ENCODE measurements at regions not wholly inside any gene's neighbourhood (a gene's known extent, or its start where the extent isn't known, plus 50 kb on each side); places are given as distances from the start of the nearest gene placed in this dataset.
"Not testable (repeated sequence)": the region's sequence is repeated elsewhere in the genome, so short reads cannot be mapped to it uniquely, and the experiment has no call there.

DNA sequence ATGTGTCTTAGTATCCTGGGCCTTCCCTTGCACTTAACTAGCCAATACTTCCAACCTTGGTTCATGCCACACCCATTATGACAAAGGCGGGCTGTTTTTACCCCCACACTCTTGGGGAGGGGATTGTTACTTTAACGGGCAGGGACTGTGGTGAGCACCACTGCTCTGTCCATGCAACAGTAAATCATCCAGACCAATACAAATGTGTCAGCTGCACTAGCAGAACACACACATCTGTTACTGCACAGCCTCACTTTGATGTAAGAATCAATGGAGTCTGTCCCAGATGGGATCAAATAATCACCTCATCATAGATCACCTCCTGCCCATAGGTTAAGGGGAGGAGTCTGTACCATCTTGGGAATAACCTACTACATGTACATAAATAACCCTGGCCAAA is 58.1 kb downstream of the NPAP1 start:
- no peak for DNase-seq

- no peak for DNase-seq
Observed at GRCh38 chr15:24734396-24734795, 58.8 kb downstream of the NPAP1 start.

GRCh38 chr15:24745290-24745689 is 69.7 kb downstream of the NPAP1 start:
- no peak for DNase-seq

GRCh38 chr15:24746094-24746493 is 70.5 kb downstream of the NPAP1 start:
- no peak for DNase-seq

- no peak for DNase-seq
Observed at GRCh38 chr15:24747376-24747775, 71.8 kb downstream of the NPAP1 start.

GRCh38 chr15:24748812-24749439 is 73.4 kb downstream of the NPAP1 start:
- no peak for DNase-seq

DNA sequence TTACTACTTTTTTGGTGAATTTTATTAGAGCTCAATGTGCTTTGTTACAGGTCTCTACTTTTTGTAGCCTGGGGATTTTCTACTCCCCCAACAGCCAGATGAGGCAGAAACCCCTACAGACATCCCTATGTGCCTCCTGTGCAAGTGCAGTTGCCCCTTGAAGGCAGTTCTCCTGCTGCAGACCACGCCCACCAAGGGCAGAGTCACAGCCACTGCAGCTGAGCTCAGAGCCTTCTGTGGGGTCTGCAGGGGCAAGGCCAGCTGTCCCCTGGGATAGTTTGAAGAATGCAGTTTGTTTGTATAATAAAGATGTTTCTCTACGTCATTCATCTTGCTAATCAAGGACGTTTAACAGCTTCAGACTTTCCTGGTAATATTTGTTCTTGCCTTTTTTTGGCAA is 76.8 kb downstream of the NPAP1 start:
- no peak for DNase-seq

GRCh38 chr15:24756101-24756500 is 80.5 kb downstream of the NPAP1 start:
- no peak for DNase-seq

DNA sequence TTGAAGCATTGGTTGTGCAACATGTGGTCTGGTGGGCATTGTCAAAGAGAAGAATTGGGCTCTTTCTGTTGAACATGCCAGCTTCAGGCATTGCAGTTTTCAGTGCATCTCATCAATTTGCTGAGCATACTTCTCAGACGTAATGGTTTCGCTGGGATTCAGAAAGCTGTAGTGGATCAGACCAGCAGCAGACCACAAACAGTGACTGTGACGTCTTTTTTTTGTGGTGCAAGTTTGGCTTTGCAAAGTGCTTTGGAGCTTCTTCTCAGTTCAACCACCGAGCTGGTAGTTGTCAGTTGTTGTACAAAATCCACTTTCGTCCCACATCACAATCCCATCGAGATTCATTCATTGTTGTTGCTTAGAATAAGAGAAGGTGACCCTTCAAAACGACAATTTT is 84.5 kb downstream of the NPAP1 start:
- DNase-seq: no peak

DNA sequence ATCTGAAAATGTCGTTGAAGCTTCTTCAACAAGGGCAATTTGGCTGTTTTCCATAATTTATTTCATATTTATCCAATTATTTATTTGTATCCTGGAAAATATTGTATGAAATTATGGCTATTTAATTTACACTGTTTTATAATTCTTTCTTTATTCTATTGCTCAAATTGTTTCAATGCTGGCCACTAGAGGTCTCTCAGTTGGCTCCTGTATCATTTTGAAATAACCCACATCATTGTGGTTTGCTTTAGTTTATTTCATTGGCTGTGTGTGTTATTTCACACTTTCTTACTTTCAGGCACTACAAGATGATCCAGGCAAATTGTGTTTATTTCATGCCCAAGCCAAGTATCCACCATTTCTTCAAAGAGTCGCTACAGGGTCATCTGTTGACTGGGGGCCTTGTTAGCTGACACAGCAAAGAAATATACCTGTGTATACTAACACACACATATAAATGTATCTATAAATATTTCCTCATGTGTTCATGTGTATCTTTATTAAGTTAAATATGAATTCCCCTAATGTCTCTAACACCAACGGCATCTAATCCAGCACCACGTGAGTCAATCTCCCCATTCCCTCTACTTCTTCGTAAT is 86.2 kb downstream of the NPAP1 start:
- DNase-seq: no peak

- DNase-seq: no peak
Observed at GRCh38 chr15:24763891-24764290, 88.3 kb downstream of the NPAP1 start.

- no peak for DNase-seq
Observed at GRCh38 chr15:24764375-24765171, 89.0 kb downstream of the NPAP1 start.

DNA sequence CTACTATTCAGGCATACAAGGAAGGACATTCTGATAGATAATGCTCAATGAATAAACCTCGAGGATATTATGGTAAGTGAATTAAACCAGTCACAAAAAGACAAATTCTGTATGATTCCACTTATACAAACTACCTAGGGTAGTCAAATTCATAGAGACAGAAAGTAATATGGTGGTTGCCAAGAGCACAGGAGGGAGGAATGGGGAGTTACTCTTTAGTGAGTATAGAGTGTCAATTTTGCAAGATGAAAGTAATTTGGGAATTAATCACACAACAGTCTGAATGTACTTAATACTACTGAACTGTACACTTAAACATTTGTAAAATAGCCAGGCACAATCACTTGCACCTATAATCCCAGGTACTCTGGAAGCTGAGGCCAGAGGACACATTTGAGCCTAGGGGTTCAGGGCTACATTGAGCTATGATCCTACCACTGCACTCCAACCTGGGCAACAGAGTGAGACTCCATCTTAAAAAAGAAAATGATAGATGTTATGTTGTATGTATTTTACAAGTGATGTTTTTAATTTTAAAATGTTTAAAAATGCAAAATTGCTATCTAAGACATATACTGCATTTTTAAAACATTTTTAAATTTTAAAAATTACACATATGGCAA is 91.0 kb downstream of the NPAP1 start:
- no peak for DNase-seq

DNA sequence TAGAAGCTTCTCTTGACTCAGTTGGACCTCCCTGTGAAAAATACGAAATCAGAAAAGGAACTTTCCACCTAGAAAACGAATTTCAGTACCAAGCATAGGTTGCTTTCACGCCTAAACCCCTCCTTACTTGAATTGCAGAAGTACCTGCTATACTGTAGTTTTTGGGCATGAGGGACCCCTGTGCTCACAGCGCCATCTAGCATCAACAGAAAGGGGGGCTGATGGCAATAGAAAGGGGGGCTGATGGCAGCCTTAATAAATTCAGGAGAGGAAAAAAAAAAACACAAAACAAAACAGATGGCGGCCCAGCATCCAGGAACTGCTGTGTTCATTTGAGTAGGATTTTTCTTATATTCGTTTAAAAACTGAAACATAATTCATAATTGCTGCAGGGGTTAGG is 96.7 kb downstream of the NPAP1 start:
- DNase-seq: no peak

DNA sequence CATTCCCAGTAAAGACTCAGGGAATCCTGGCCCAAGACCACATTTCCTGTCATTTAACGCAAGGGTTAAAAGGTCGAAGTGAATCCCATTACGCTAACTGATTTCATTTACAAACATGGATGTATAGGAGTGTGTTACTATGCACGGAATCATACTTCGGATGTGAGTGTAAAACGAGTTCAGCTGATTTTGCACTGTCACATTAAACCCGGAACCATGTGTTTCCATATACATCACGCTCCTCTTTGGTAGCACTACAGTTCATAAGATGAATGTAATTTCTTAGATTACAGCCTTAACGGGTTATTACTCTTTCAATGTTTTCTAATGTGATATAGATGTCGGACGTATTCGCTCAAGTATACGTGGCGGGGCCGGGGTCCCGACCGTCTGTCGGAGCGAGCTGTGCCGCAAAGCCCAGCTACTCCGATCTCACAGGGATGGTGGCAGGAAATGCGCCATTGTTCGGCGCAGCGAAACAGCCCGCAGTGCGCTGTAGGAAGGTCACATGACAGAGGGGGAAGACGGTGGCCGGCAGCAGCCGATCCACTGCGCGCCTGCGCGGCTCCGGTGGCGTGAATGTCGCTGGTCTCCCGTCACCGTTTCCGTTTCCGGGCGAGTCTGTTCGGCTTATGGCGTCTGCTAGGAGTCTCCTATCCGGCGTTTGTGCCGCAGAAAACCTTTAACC is 97.3 kb downstream of the NPAP1 start:
- peak; percentile 70 for DNase-seq

- no peak for DNase-seq
Observed at GRCh38 chr15:24777307-24777706, 101.7 kb downstream of the NPAP1 start.

GRCh38 chr15:24784506-24784905 is 108.9 kb downstream of the NPAP1 start:
- no peak for DNase-seq

GRCh38 chr15:24786347-24786746 is 110.8 kb downstream of the NPAP1 start:
- no peak for DNase-seq

- DNase-seq: not testable (repeated sequence)
Observed at GRCh38 chr15:24802624-24803023, 127.0 kb downstream of the NPAP1 start.

DNA sequence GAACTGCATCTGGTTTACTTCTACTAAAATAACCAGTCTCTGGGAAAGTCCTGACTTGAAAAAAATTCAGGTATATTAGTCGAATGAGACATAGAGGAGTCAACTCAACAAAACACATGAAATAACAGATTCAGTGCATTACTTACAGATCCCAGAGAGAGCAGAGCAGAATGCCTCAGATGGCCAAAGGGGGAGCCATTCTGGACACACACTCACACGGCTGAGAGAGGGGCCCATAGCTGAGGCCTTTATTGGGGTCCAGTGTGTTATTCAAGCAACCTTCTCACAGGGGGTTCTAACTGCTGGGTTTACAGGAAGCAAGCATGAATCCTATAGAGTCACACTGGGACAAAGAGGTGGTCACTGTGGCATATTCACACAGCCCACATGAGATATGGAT is 135.1 kb upstream of the SNRPN start:
- no peak for DNase-seq

GRCh38 chr15:24823473-24823872 is 131.3 kb upstream of the SNRPN start:
- no peak for DNase-seq

GRCh38 chr15:24832282-24832681 is 122.5 kb upstream of the SNRPN start:
- DNase-seq: no peak

DNA sequence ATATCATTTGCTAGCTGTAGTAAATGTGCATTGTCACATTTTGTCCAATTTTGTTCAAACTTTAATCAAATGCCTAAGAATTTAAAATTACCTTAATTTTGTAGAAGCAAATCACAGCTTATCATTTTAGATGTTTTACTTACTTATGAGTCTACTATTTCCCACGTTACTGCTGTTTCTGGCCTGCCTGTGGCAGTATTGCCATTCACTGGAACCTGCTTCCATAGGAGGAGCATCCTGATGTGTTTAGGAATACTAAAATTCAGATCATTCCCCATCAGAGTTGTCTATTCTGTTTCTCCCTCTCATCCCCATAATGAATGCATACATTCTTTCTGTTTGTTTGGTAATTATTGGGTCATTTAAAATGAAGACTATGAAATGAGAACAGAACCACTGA is 119.5 kb upstream of the SNRPN start:
- no peak for DNase-seq
